Neural progenitor cell (in vitro differentiated cells): ENCODE measurements at regions not wholly inside any gene's neighbourhood (a gene's known extent, or its start where the extent isn't known, plus 50 kb on each side); places are given as distances from the start of the nearest gene placed in this dataset.
A peak's percentile ranks its signal among the peaks of the same experiment; 100 is the strongest.

Experiments used
- DNase-seq: peaks from one replicate; pipeline ENCODE4 v3.0.0-alpha.2; 2016; ENCODE audit warnings: low spot score
- H2AFZ ChIP-seq: fragments of 200-600 bp; sonication (generic); replicated peaks from 2 replicates; pipeline ENCODE4 v1.6.1; 2016; ENCODE audit warnings: antibody characterized with exemption
- H3F3A ChIP-seq: fragments of 200-600 bp; sonication (generic); 2 replicates; pipeline ENCODE4 v1.6.1; 2016; ENCODE audit warnings: antibody characterized with exemption, low read depth
- H3K27ac ChIP-seq: fragments of 200-600 bp; sonication (generic); 2 replicates; pipeline ENCODE4 v1.5.1; 2016; ENCODE audit warnings: mild to moderate bottlenecking
- H3K27me3 ChIP-seq: fragments of 200-600 bp; sonication (generic); 2 replicates; pipeline ENCODE4 v1.6.1; 2016; ENCODE audit warnings: mild to moderate bottlenecking, moderate library complexity
- H3K36me3 ChIP-seq: fragments of 200-600 bp; sonication (generic); 2 replicates; pipeline ENCODE4 v1.5.1; 2016
- H3K4me1 ChIP-seq: fragments of 200-600 bp; sonication (generic); 2 replicates; pipeline ENCODE4 v1.6.1; 2016; ENCODE audit warnings: mixed run types
- H3K4me2 ChIP-seq: fragments of 200-600 bp; sonication (generic); 2 replicates; pipeline ENCODE4 v1.6.1; 2016
- H3K4me3 ChIP-seq: fragments of 200-600 bp; sonication (generic); 2 replicates; pipeline ENCODE4 v1.5.1; 2016
- H3K79me2 ChIP-seq: fragments of 200-600 bp; sonication (generic); 2 replicates; pipeline ENCODE4 v1.6.1; 2016; ENCODE audit warnings: low read depth
- H3K9ac ChIP-seq: fragments of 200-600 bp; sonication (generic); 2 replicates; pipeline ENCODE4 v1.6.1; 2016
- H3K9me3 ChIP-seq: fragments of 200-600 bp; sonication (generic); 2 replicates; pipeline ENCODE4 v1.5.1; 2016; ENCODE audit warnings: low read depth
- H4K20me1 ChIP-seq: fragments of 200-600 bp; sonication (generic); 2 replicates; pipeline ENCODE4 v1.6.1; 2016; ENCODE audit warnings: low read depth
- H3K27ac Mint-ChIP-seq: 3 replicates; pipeline ENCODE4 v1.8.0; 2021; ENCODE audit warnings: mixed read lengths
- H3K27me3 Mint-ChIP-seq: 2 replicates; pipeline ENCODE4 v1.8.0; 2022; ENCODE audit warnings: low read depth, mild to moderate bottlenecking, inconsistent platforms, moderate library complexity, mixed read lengths; ENCODE audit not compliant: insufficient read depth
- H3K36me3 Mint-ChIP-seq: 3 replicates; pipeline ENCODE4 v1.8.0; 2021; ENCODE audit warnings: mixed read lengths
- H3K4me1 Mint-ChIP-seq: 3 replicates; pipeline ENCODE4 v1.8.0; 2021; ENCODE audit warnings: mixed read lengths
- H3K4me3 Mint-ChIP-seq: 3 replicates; pipeline ENCODE4 v1.8.0; 2021; ENCODE audit warnings: mild to moderate bottlenecking, moderate library complexity, mixed read lengths
- H3K9me3 Mint-ChIP-seq: 3 replicates; pipeline ENCODE4 v1.8.0; 2020; ENCODE audit warnings: mixed read lengths
- EZH2 ChIP-seq: fragments of 200-600 bp; sonication (generic); IDR thresholded peaks from 2 replicates; pipeline ENCODE4 v1.6.1; 2017; ENCODE audit warnings: antibody characterized with exemption, mild to moderate bottlenecking, moderate library complexity
- EZH2phosphoT487 ChIP-seq: fragments of 200-600 bp; sonication (generic); IDR thresholded peaks from 2 replicates; pipeline ENCODE4 v1.6.1; 2017; ENCODE audit warnings: antibody characterized with exemption
- TF ChIP-seq, protein P1 (sequence below): fragments of 200-600 bp; sonication (generic); IDR thresholded peaks from 2 replicates; pipeline ENCODE4 v1.5.1; 2017; ENCODE audit warnings: antibody characterized with exemption, mild to moderate bottlenecking

DNA sequence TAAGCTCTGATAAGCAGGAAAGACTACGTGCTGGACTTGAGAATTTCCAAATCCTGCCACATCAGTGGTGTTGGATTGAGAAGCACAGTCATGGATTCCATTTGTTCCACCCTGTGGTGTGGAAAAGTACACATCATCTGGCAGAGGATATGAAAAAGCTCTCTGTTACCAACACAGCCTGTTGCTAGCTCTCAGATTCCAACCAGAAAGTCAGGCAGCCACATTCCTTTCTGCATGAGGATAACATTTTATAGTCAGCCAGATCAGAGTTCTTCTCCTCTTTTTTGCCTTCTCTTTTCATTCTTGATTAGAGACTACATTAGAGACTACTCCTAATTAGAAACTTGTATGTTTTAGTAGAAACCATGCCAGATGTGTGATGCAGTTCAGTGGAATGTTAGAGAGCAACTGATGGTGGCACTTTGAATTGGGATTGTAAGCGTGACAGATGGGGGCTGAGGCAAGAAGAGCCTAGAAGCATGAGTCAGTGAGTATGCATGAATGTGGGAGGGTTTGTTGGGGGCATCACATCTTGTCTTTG is 61.2 kb upstream of the STXBP6 start:
- Mint-ChIP-seq H3K27ac (peak overlapping the region; percentile 1), H3K36me3 (no peaks in the 10 kb centered on the region), H3K27me3 (peaks cover 2% of the 10 kb centered on the region), H3K4me1 (peaks cover 4% of the 10 kb centered on the region), H3K9me3 (peaks cover 2% of the 10 kb centered on the region), H3K4me3 (no peak overlapping the region)
- H3K79me2 ChIP-seq = no peaks in the 10 kb centered on the region
- no peaks in the 10 kb centered on the region for H4K20me1 ChIP-seq
- no peak for TF ChIP-seq EZH2
- no peak for TF ChIP-seq EZH2phosphoT487
- TF ChIP-seq, protein P1, sequence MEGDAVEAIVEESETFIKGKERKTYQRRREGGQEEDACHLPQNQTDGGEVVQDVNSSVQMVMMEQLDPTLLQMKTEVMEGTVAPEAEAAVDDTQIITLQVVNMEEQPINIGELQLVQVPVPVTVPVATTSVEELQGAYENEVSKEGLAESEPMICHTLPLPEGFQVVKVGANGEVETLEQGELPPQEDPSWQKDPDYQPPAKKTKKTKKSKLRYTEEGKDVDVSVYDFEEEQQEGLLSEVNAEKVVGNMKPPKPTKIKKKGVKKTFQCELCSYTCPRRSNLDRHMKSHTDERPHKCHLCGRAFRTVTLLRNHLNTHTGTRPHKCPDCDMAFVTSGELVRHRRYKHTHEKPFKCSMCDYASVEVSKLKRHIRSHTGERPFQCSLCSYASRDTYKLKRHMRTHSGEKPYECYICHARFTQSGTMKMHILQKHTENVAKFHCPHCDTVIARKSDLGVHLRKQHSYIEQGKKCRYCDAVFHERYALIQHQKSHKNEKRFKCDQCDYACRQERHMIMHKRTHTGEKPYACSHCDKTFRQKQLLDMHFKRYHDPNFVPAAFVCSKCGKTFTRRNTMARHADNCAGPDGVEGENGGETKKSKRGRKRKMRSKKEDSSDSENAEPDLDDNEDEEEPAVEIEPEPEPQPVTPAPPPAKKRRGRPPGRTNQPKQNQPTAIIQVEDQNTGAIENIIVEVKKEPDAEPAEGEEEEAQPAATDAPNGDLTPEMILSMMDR = no peak
- H3K9ac ChIP-seq = no peak overlapping the region
- no peak overlapping the region for H3K4me3 ChIP-seq
- no peak for DNase-seq
- H2AFZ ChIP-seq = no peak overlapping the region
- H3K4me1 ChIP-seq = no peaks in the 10 kb centered on the region
- no peaks in the 10 kb centered on the region for H3K9me3 ChIP-seq
- no peaks in the 10 kb centered on the region for H3F3A ChIP-seq
- no peak overlapping the region for H3K27ac ChIP-seq
- no peak overlapping the region for H3K4me2 ChIP-seq
- no peaks in the 10 kb centered on the region for H3K36me3 ChIP-seq
- H3K27me3 ChIP-seq = no peaks in the 10 kb centered on the region

DNA sequence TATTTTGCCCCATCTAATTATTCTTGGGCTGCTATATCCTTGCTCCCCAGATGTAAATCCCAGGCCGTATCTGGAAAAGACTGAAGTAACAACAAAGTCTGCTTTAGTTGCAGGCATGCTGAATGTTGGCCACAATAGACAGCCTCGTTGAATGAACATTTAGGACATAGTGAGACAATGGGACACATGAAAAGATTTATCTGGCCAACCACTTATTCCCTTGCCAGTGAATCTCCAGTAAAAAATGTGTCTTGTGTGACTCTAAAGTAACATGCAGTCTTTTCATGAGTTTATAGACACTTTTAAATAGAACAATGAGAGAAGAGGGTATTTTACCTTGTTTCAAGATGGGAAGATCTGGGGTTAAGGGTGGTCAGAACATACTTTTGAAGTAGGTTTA is 60.2 kb upstream of the STXBP6 start:
- H3K4me2 ChIP-seq = no peak overlapping the region

DNA sequence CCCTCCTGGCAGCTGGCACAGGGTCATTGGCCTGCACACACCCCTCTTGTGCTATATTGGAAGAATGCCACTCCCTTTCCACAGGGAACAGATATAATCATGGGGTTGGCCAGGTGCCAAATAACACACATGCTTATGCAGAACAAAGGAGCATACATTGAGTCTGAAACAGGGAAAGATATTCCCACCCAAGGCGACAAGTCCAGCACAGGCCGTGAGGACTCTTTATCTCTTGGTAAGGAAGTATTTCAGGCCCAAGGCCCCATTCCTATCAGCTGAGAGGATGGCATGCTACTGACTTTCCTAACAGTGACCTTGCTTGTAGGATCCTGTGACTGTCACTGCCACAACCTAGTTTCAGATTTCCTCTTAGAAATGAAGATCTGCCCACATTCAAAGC is 59.0 kb upstream of the STXBP6 start:
- no peak overlapping the region for H3K4me3 Mint-ChIP-seq
- Histone ChIP-seq H3K4me3 (no peak overlapping the region), H3K27me3 (no peaks in the 10 kb centered on the region), H3F3A (no peaks in the 10 kb centered on the region), H3K27ac (no peak overlapping the region), H2AFZ (no peak overlapping the region), H3K9ac (no peak overlapping the region), H3K4me1 (no peaks in the 10 kb centered on the region), H3K9me3 (no peaks in the 10 kb centered on the region), H3K36me3 (no peaks in the 10 kb centered on the region), H3K79me2 (no peaks in the 10 kb centered on the region), H3K4me2 (no peak overlapping the region), H4K20me1 (no peaks in the 10 kb centered on the region)
- no peak for DNase-seq
- H3K4me1 Mint-ChIP-seq = peaks cover 4% of the 10 kb centered on the region
- peaks cover 2% of the 10 kb centered on the region for H3K27me3 Mint-ChIP-seq
- no peaks in the 10 kb centered on the region for H3K9me3 Mint-ChIP-seq
- TF ChIP-seq, protein P1 = no peak
- TF ChIP-seq EZH2 (no peak), EZH2phosphoT487 (no peak)
- H3K27ac Mint-ChIP-seq = no peak overlapping the region
- H3K36me3 Mint-ChIP-seq = no peaks in the 10 kb centered on the region

More for the DNA sequence above, 60.2 kb upstream of the STXBP6 start:
- H3K36me3 ChIP-seq = no peaks in the 10 kb centered on the region
- no peaks in the 10 kb centered on the region for H3F3A ChIP-seq
- H3K27ac ChIP-seq = no peak overlapping the region
- no peak overlapping the region for H2AFZ ChIP-seq
- peaks cover 2% of the 10 kb centered on the region for H3K27me3 Mint-ChIP-seq
- no peaks in the 10 kb centered on the region for H3K9me3 ChIP-seq
- peaks cover 2% of the 10 kb centered on the region for H3K9me3 Mint-ChIP-seq
- H3K79me2 ChIP-seq = no peaks in the 10 kb centered on the region
- H3K9ac ChIP-seq = no peak overlapping the region
- no peak overlapping the region for H3K27ac Mint-ChIP-seq
- TF ChIP-seq EZH2phosphoT487 (no peak), EZH2 (no peak)
- TF ChIP-seq, protein P1 = no peak
- H3K4me1 ChIP-seq = no peaks in the 10 kb centered on the region
- no peak overlapping the region for H3K4me3 Mint-ChIP-seq
- no peaks in the 10 kb centered on the region for H4K20me1 ChIP-seq
- peaks cover 4% of the 10 kb centered on the region for H3K4me1 Mint-ChIP-seq
- H3K27me3 ChIP-seq = no peaks in the 10 kb centered on the region
- H3K36me3 Mint-ChIP-seq = no peaks in the 10 kb centered on the region
- no peak for DNase-seq
- H3K4me3 ChIP-seq = no peak overlapping the region
